H1 (cell line): ENCODE measurements at regions not wholly inside any gene's neighbourhood (a gene's known extent, or its start where the extent isn't known, plus 50 kb on each side); places are given as distances from the start of the nearest gene placed in this dataset.

ENCODE experiments used
- CTCF ChIA-PET: fragments of 300-600 bp; sonication (Branson Sonifier 250); formaldehyde crosslinking; loops from one replicate; lab custom pipeline; 2021; ENCODE audit not compliant: partially characterized antibody; lab: Charles Lee
- POLR2A ChIA-PET: fragments of 300-600 bp; sonication (Branson Sonifier 250); formaldehyde crosslinking; loops from one replicate; lab custom pipeline; 2021; ENCODE audit warnings: inconsistent platforms; ENCODE audit not compliant: partially characterized antibody; lab: Charles Lee
- DNase-seq, 2 experiments: peaks; one replicate each; pipeline versions ENCODE4 v3.0.0 to v3.0.0-alpha.2; 2010 to 2022; ENCODE audit warnings: low spot score in 2 of 2, low read depth in 1 of 2, mixed read lengths in 1 of 2
- FAIRE-seq: peaks from 2 replicates; lab custom pipeline; 2011; peaks lifted over from hg19 to GRCh38; lab: Jason Lieb, UNC
- H2AFZ ChIP-seq: 2 replicates; pipeline ENCODE4 v1.8.1; 2012; ENCODE audit warnings: low read length, inconsistent platforms
- H2AK5ac ChIP-seq: 2 replicates; pipeline ENCODE4 v1.6.1; 2013; ENCODE audit warnings: low read depth, low read length
- H2BK120ac ChIP-seq: replicated peaks from 2 replicates; pipeline ENCODE3; 2013; ENCODE audit warnings: low read depth, low read length, inconsistent platforms
- H2BK12ac ChIP-seq: 2 replicates; pipeline ENCODE4 v1.6.1; 2013; ENCODE audit warnings: low read depth, low read length
- H2BK15ac ChIP-seq: 2 replicates; pipeline ENCODE4 v1.6.1; 2013; ENCODE audit warnings: low read length
- H2BK20ac ChIP-seq: 2 replicates; pipeline ENCODE4 v1.6.1; 2013; ENCODE audit warnings: low read length
- H2BK5ac ChIP-seq: 2 replicates; pipeline ENCODE4 v1.6.1; 2013; ENCODE audit warnings: low read depth, low read length
- H3K14ac ChIP-seq: 2 replicates; pipeline ENCODE4 v1.6.1; 2013; ENCODE audit warnings: inconsistent platforms; ENCODE audit not compliant: insufficient read length
- H3K18ac ChIP-seq: 2 replicates; pipeline ENCODE4 v1.6.1; 2013; ENCODE audit warnings: low read length; ENCODE audit errors: extremely low read depth
- H3K23ac ChIP-seq: 2 replicates; pipeline ENCODE4 v1.6.1; 2013; ENCODE audit warnings: inconsistent platforms; ENCODE audit not compliant: insufficient read length
- H3K23me2 ChIP-seq: 2 replicates; pipeline ENCODE4 v1.6.1; 2013; ENCODE audit warnings: low read depth, low read length
- H3K27ac ChIP-seq: 2 replicates; pipeline ENCODE4 v1.6.1; 2011; ENCODE audit warnings: low read depth, low read length, inconsistent platforms
- H3K27me3 ChIP-seq, 4 experiments: replicated peaks in 1 of 4; 1 replicate in 1 of 4; 2 replicates in 3 of 4; pipeline versions ENCODE4 v1.6.1 to v1.8.1; 2011 to 2013; ENCODE audit warnings: low read length in 3 of 4, mild to moderate bottlenecking in 3 of 4, inconsistent platforms in 2 of 4, mixed read lengths in 2 of 4, moderate library complexity in 1 of 4; ENCODE audit not compliant: control insufficient read depth in 3 of 4, insufficient read depth in 3 of 4; ENCODE audit errors: extremely low read depth in 1 of 4
- H3K36me3 ChIP-seq, 4 experiments: 2 replicates each; pipeline versions ENCODE4 v1.6.1 to v1.8.1; 2011 to 2013; ENCODE audit warnings: mild to moderate bottlenecking in 4 of 4, low read length in 3 of 4, moderate library complexity in 2 of 4, control low read depth in 1 of 4, inconsistent platforms in 1 of 4; ENCODE audit not compliant: insufficient read depth in 4 of 4, control insufficient read depth in 2 of 4
- H3K4ac ChIP-seq: replicated peaks from 2 replicates; pipeline ENCODE3; 2013; ENCODE audit warnings: low read length, low read depth, mixed read lengths, inconsistent platforms; ENCODE audit not compliant: insufficient read length
- H3K4me1 ChIP-seq, 4 experiments: replicated peaks in 1 of 4; 1 replicate in 1 of 4; 2 replicates in 3 of 4; pipeline versions ENCODE4 v1.6.1 to v1.8.1; 2011 to 2013; ENCODE audit warnings: low read length in 3 of 4, inconsistent platforms in 2 of 4, mixed read lengths in 1 of 4; ENCODE audit not compliant: insufficient read depth in 4 of 4, control insufficient read depth in 3 of 4
- H3K4me2 ChIP-seq, 2 experiments: 2 replicates each; pipeline versions ENCODE4 v1.6.1 to v1.8.1; 2011 to 2013; ENCODE audit warnings: low read depth in 2 of 2, low read length in 2 of 2, control low read depth in 1 of 2, inconsistent platforms in 1 of 2, mild to moderate bottlenecking in 1 of 2; ENCODE audit not compliant: insufficient read depth in 1 of 2
- H3K4me3 ChIP-seq, 4 experiments: fragments of 200-600, 300-600 bp in 1 of 4; sonication (generic), shearing (Covaris generic), sonication (Bioruptor Twin) in 1 of 4; 2 replicates each; pipeline versions ENCODE4 v1.5.1 to v1.8.1; 2011 to 2016; ENCODE audit warnings: low read length in 4 of 4, low read depth in 3 of 4, control low read depth in 2 of 4, inconsistent platforms in 2 of 4, mild to moderate bottlenecking in 2 of 4, mixed read lengths in 1 of 4, moderate library complexity in 1 of 4; ENCODE audit not compliant: insufficient read depth in 2 of 4; ENCODE audit errors: extremely low read depth in 1 of 4
- H3K56ac ChIP-seq: replicated peaks from 2 replicates; pipeline ENCODE3; 2013; ENCODE audit warnings: low read depth, mild to moderate bottlenecking, mixed read lengths, low read length, inconsistent platforms; ENCODE audit not compliant: insufficient read length
- H3K79me1 ChIP-seq: 2 replicates; pipeline ENCODE4 v1.6.1; 2013; ENCODE audit warnings: low read depth, low read length, control low read depth
- H3K79me2 ChIP-seq, 2 experiments: 2 replicates each; pipeline versions ENCODE4 v1.6.1 to v1.8.1; 2012 to 2013; ENCODE audit warnings: low read length in 2 of 2, mild to moderate bottlenecking in 2 of 2, inconsistent platforms in 1 of 2; ENCODE audit not compliant: insufficient read depth in 2 of 2, control insufficient read depth in 1 of 2
- H3K9ac ChIP-seq, 4 experiments: replicated peaks in 1 of 4; 1 replicate in 1 of 4; 2 replicates in 3 of 4; pipeline versions ENCODE4 v1.6.1 to v1.8.1; 2011 to 2013; ENCODE audit warnings: low read depth in 3 of 4, low read length in 3 of 4, control low read depth in 2 of 4, mild to moderate bottlenecking in 2 of 4, moderate library complexity in 2 of 4, inconsistent platforms in 1 of 4; ENCODE audit errors: extremely low read depth in 1 of 4
- H3K9me3 ChIP-seq, 2 experiments: 2 replicates each; pipeline versions ENCODE4 v1.6.1 to v1.8.1; 2012 to 2013; ENCODE audit warnings: mild to moderate bottlenecking in 2 of 2, moderate library complexity in 2 of 2, control low read depth in 1 of 2, inconsistent platforms in 1 of 2, low read depth in 1 of 2, low read length in 1 of 2, mixed read lengths in 1 of 2; ENCODE audit not compliant: insufficient read depth in 2 of 2
- H4K20me1 ChIP-seq, 2 experiments: replicated peaks in 1 of 2; 2 replicates each; pipeline versions ENCODE3 to v1.8.1; 2011 to 2013; ENCODE audit warnings: inconsistent platforms in 2 of 2, low read length in 2 of 2, mild to moderate bottlenecking in 1 of 2; ENCODE audit not compliant: insufficient read depth in 2 of 2, control insufficient read depth in 1 of 2
- H4K5ac ChIP-seq: 2 replicates; pipeline ENCODE4 v1.6.1; 2013; ENCODE audit warnings: low read length, low read depth, mixed read lengths, inconsistent platforms; ENCODE audit not compliant: insufficient read length
- H4K8ac ChIP-seq: 2 replicates; pipeline ENCODE4 v1.8.0; 2013; ENCODE audit warnings: mild to moderate bottlenecking, moderate library complexity, low read length, inconsistent platforms; ENCODE audit not compliant: insufficient read depth; ENCODE audit errors: extremely low read depth
- H4K91ac ChIP-seq: replicated peaks from 2 replicates; pipeline ENCODE3; 2013; ENCODE audit warnings: low read length, mixed read lengths, inconsistent platforms; ENCODE audit not compliant: insufficient read length
- ATF3 ChIP-seq: IDR thresholded peaks from 2 replicates; pipeline ENCODE4 v1.6.1; 2011; ENCODE audit warnings: low read depth, mild to moderate bottlenecking, low read length; ENCODE audit not compliant: insufficient read depth
- CEBPB ChIP-seq: IDR thresholded peaks from 2 replicates; pipeline ENCODE4 v1.6.1; 2012; ENCODE audit warnings: low read depth, low read length
- CREB1 ChIP-seq: IDR thresholded peaks from 2 replicates; pipeline ENCODE4 v1.6.1; 2012; ENCODE audit warnings: inconsistent platforms
- HDAC2 ChIP-seq, 2 experiments: fragments of 300-600 bp in 1 of 2; sonication (generic) in 1 of 2; IDR thresholded peaks; 2 replicates each; pipeline ENCODE4 v1.6.1; 2011 to 2012; ENCODE audit warnings: low read depth in 2 of 2, low read length in 2 of 2, mild to moderate bottlenecking in 2 of 2, moderate library complexity in 2 of 2, borderline replicate concordance in 1 of 2, inconsistent platforms in 1 of 2
- NANOG ChIP-seq: IDR thresholded peaks from 2 replicates; pipeline ENCODE4 v1.6.1; 2011; ENCODE audit warnings: low read length, low read depth, mild to moderate bottlenecking, inconsistent platforms; ENCODE audit not compliant: insufficient read depth, poor library complexity, severe bottlenecking
- RAD21 ChIP-seq, 2 experiments: IDR thresholded peaks in 1 of 2; conservative IDR thresholded peaks in 1 of 2; 2 replicates each; pipeline ENCODE4 v1.6.1; 2011; ENCODE audit warnings: low read depth in 2 of 2, low read length in 2 of 2, improper control_type of control experiment in 1 of 2, inconsistent platforms in 1 of 2, mild to moderate bottlenecking in 1 of 2, moderate library complexity in 1 of 2
- RXRA ChIP-seq: IDR thresholded peaks from 2 replicates; pipeline ENCODE4 v1.6.1; 2011; ENCODE audit warnings: low read depth, mild to moderate bottlenecking, low read length, moderate library complexity; ENCODE audit not compliant: insufficient read depth
- SRF ChIP-seq: IDR thresholded peaks from 2 replicates; pipeline ENCODE4 v1.6.1; 2011; ENCODE audit warnings: mild to moderate bottlenecking, low read depth, low read length, moderate library complexity
- TBP ChIP-seq: IDR thresholded peaks from 2 replicates; pipeline ENCODE4 v1.6.1; 2011; ENCODE audit warnings: low read depth, low read length, improper control_type of control experiment
- TEAD4 ChIP-seq: IDR thresholded peaks from 2 replicates; pipeline ENCODE4 v1.6.1; 2012; ENCODE audit warnings: low read depth, low read length, inconsistent platforms, mixed read lengths
- WGBS, 2 experiments: shearing (Covaris generic) in 1 of 2; methylation state at CpG; one replicate each; pipeline versions ENCODE4 v1.1.6 to v1.1.7; 2013 to 2015; ENCODE audit warnings: low lambda C conversion rate in 2 of 2, mixed read lengths in 2 of 2, inconsistent platforms in 1 of 2, low coverage in 1 of 2, missing lambda C conversion rate in 1 of 2; ENCODE audit not compliant: insufficient replicate concordance in 2 of 2, insufficient coverage in 1 of 2, insufficient read length in 1 of 2; ENCODE audit errors: extremely low coverage in 1 of 2, missing lambda C conversion rate in 1 of 2; 5-methylcytosine and 5-hydroxymethylcytosine counted together
- TF ChIP-seq, protein P1 (sequence below), 3 experiments: IDR thresholded peaks; 1 replicate in 2 of 3; 2 replicates in 1 of 3; pipeline versions ENCODE4 v1.5.1 to v1.6.1; 2011; ENCODE audit warnings: low read length in 3 of 3, mild to moderate bottlenecking in 3 of 3, inconsistent platforms in 2 of 3, low read depth in 1 of 3, moderate library complexity in 1 of 3; ENCODE audit not compliant: insufficient read depth in 1 of 3; ENCODE audit errors: control extremely low read depth in 1 of 3

DNA sequence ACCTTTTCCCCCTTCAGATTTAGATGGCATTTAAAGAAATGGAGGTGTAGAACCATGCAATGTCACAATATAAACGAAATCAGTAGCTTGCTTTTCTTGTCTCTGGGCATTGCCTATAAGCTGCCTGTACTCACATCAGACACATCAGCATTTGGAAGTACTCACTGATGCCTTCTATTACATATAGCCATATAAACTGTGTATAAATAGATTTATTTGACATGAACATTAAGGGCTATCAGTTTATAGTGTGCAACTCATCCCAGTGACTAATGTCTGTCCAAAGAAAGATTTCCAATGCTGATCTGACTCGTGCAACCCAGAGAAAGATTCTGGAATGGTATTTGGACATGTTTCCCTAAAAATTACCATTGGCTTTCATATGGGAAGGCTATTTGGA lies 417.9 kb upstream of the MAF start:
- H2BK12ac ChIP-seq, result no peak overlapping the region
- DNase-seq, result no peak
- H3K36me3 ChIP-seq, result no peaks in the 10 kb centered on the region
- no peak overlapping the region for H3K14ac ChIP-seq
- H4K91ac ChIP-seq, result no peak overlapping the region
- FAIRE-seq, result no peak
- no peaks in the 10 kb centered on the region for H3K79me1 ChIP-seq
- no peaks in the 10 kb centered on the region for H4K20me1 ChIP-seq
- H3K79me2 ChIP-seq, result no peaks in the 10 kb centered on the region
- H3K9me3 ChIP-seq, result no peaks in the 10 kb centered on the region
- H4K8ac ChIP-seq, result no peak overlapping the region
- no peak overlapping the region for H3K18ac ChIP-seq
- H3K23ac ChIP-seq, result no peak overlapping the region
- no peak overlapping the region for H3K27ac ChIP-seq
- ChIA-PET CTCF (interaction anchor here (1.5 to 2.2 kb wide), 3 partner anchors 14 to 66 kb away, joined by 4 to 9 read pairs (median 6); no protein-coding TSS in a partner anchor), POLR2A (no interaction called here)
- no peak for TF ChIP-seq NANOG
- no peak for TF ChIP-seq SRF
- TF ChIP-seq ATF3, result no peak
- TF ChIP-seq HDAC2 (IDR thresholded peaks at IDR 0.05; ENCODE audit: borderline replicate concordance in 1 of 2, low read depth in 2 of 2, low read length in 2 of 2), result no peak
- no peak for TF ChIP-seq TBP
- no peak for TF ChIP-seq TEAD4
- TF ChIP-seq CREB1, result no peak
- TF ChIP-seq CEBPB, result no peak
- no peak for TF ChIP-seq RXRA
- TF ChIP-seq RAD21 (IDR thresholded peaks at IDR 0.05 in 1 of 2, conservative IDR thresholded peaks at IDR 0.05 in 1 of 2; ENCODE audit: low read depth in 2 of 2, low read length in 2 of 2), result no peak
- TF ChIP-seq, protein P1, sequence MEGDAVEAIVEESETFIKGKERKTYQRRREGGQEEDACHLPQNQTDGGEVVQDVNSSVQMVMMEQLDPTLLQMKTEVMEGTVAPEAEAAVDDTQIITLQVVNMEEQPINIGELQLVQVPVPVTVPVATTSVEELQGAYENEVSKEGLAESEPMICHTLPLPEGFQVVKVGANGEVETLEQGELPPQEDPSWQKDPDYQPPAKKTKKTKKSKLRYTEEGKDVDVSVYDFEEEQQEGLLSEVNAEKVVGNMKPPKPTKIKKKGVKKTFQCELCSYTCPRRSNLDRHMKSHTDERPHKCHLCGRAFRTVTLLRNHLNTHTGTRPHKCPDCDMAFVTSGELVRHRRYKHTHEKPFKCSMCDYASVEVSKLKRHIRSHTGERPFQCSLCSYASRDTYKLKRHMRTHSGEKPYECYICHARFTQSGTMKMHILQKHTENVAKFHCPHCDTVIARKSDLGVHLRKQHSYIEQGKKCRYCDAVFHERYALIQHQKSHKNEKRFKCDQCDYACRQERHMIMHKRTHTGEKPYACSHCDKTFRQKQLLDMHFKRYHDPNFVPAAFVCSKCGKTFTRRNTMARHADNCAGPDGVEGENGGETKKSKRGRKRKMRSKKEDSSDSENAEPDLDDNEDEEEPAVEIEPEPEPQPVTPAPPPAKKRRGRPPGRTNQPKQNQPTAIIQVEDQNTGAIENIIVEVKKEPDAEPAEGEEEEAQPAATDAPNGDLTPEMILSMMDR (IDR thresholded peaks at IDR 0.05; ENCODE audit: control extremely low read depth in 1 of 3, insufficient read depth in 1 of 3, low read depth in 1 of 3, low read length in 3 of 3), result no peak
- H4K5ac ChIP-seq, result no peak overlapping the region
- no peak overlapping the region for H2BK20ac ChIP-seq
- no peaks in the 10 kb centered on the region for H3K4me1 ChIP-seq
- H3K23me2 ChIP-seq, result no peaks in the 10 kb centered on the region
- no peak overlapping the region for H2BK15ac ChIP-seq
- no peak overlapping the region for H3K56ac ChIP-seq
- H3K4ac ChIP-seq, result no peak overlapping the region
- no peak overlapping the region for H2AFZ ChIP-seq
- H3K9ac ChIP-seq, result no peak overlapping the region
- WGBS, 2 experiments, result 88% methylated on average over 2 of the region's 2 CpGs; no CpG with 5 or more reads in 1 of the 2 experiments
- H3K4me2 ChIP-seq, result no peak overlapping the region
- H2BK5ac ChIP-seq, result no peak overlapping the region
- no peak overlapping the region for H2BK120ac ChIP-seq
- no peak overlapping the region for H2AK5ac ChIP-seq
- peaks cover 0 to under 1% (median 0%) of the 10 kb centered on the region in 4 experiments; a peak in 1 of 7 replicates for H3K27me3 ChIP-seq
- no peak overlapping the region for H3K4me3 ChIP-seq
